Chondrocyte (in vitro differentiated cells): ENCODE measurements at regions not wholly inside any gene's neighbourhood (a gene's known extent, or its start where the extent isn't known, plus 50 kb on each side); places are given as distances from the start of the nearest gene placed in this dataset.
A peak's percentile ranks its signal among the peaks of the same experiment; 100 is the strongest.
"Not testable (repeated sequence)": the region's sequence is repeated elsewhere in the genome, so short reads cannot be mapped to it uniquely, and the experiment has no call there.

ENCODE experiments used
- DNase-seq: peaks from one replicate; pipeline ENCODE4 v3.0.0; 2021; ENCODE audit warnings: mixed read lengths, low spot score
- H3K27ac Mint-ChIP-seq: one replicate; pipeline ENCODE4 v1.8.0; 2021; ENCODE audit warnings: mild to moderate bottlenecking, moderate library complexity, mixed read lengths; ENCODE audit not compliant: unreplicated experiment
- H3K27me3 Mint-ChIP-seq: 2 replicates; pipeline ENCODE4 v1.8.0; 2021; ENCODE audit warnings: low read depth, mixed read lengths
- H3K36me3 Mint-ChIP-seq: 2 replicates; pipeline ENCODE4 v1.8.0; 2021; ENCODE audit warnings: low read depth, mixed read lengths
- H3K4me1 Mint-ChIP-seq: 2 replicates; pipeline ENCODE4 v1.8.0; 2021; ENCODE audit warnings: low read depth, mild to moderate bottlenecking, mixed read lengths
- H3K4me3 Mint-ChIP-seq: one replicate; pipeline ENCODE4 v1.8.0; 2021; ENCODE audit warnings: mild to moderate bottlenecking, moderate library complexity, mixed read lengths; ENCODE audit not compliant: unreplicated experiment
- H3K9me3 Mint-ChIP-seq: 2 replicates; pipeline ENCODE4 v1.8.0; 2021; ENCODE audit warnings: low read depth, mixed read lengths
- TF ChIP-seq, protein P1 (sequence below): fragments of 200-600 bp; sonication (generic); IDR thresholded peaks from 2 replicates; pipeline ENCODE4 v1.5.0; 2021; ENCODE audit warnings: antibody characterized with exemption, mild to moderate bottlenecking, moderate library complexity

- H3K4me1 Mint-ChIP-seq, result peaks cover 13% of the 10 kb centered on the region
- H3K4me3 Mint-ChIP-seq, result no peak overlapping the region
- no peaks in the 10 kb centered on the region for H3K9me3 Mint-ChIP-seq
- TF ChIP-seq, protein P1, sequence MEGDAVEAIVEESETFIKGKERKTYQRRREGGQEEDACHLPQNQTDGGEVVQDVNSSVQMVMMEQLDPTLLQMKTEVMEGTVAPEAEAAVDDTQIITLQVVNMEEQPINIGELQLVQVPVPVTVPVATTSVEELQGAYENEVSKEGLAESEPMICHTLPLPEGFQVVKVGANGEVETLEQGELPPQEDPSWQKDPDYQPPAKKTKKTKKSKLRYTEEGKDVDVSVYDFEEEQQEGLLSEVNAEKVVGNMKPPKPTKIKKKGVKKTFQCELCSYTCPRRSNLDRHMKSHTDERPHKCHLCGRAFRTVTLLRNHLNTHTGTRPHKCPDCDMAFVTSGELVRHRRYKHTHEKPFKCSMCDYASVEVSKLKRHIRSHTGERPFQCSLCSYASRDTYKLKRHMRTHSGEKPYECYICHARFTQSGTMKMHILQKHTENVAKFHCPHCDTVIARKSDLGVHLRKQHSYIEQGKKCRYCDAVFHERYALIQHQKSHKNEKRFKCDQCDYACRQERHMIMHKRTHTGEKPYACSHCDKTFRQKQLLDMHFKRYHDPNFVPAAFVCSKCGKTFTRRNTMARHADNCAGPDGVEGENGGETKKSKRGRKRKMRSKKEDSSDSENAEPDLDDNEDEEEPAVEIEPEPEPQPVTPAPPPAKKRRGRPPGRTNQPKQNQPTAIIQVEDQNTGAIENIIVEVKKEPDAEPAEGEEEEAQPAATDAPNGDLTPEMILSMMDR, result no peak
- peak; percentile 74 for DNase-seq
- H3K36me3 Mint-ChIP-seq, result no peaks in the 10 kb centered on the region
- peaks cover 50% of the 10 kb centered on the region for H3K27me3 Mint-ChIP-seq
- no peak overlapping the region for H3K27ac Mint-ChIP-seq
Measured at GRCh38 chr10:131822692-131823245, 78.0 kb upstream of the PPP2R2D start.

GRCh38 chr10:131823601-131824099 is 77.2 kb upstream of the PPP2R2D start:
- Mint-ChIP-seq H3K27me3 (peaks cover 43% of the 10 kb centered on the region), H3K4me1 (peaks cover 13% of the 10 kb centered on the region)
- H3K4me3 Mint-ChIP-seq, H3K9me3 Mint-ChIP-seq, H3K27ac Mint-ChIP-seq, H3K36me3 Mint-ChIP-seq, DNase-seq: not testable (repeated sequence)

GRCh38 chr10:131824371-131825149 is 76.2 kb upstream of the PPP2R2D start:
- TF ChIP-seq, protein P1, result no peak
- no peak overlapping the region for H3K4me3 Mint-ChIP-seq
- no peak overlapping the region for H3K27ac Mint-ChIP-seq
- peaks cover 13% of the 10 kb centered on the region for H3K4me1 Mint-ChIP-seq
- H3K36me3 Mint-ChIP-seq, result no peaks in the 10 kb centered on the region
- H3K27me3 Mint-ChIP-seq, result peaks cover 37% of the 10 kb centered on the region
- peaks cover 5% of the 10 kb centered on the region for H3K9me3 Mint-ChIP-seq
- peak; percentile 85 for DNase-seq

DNA sequence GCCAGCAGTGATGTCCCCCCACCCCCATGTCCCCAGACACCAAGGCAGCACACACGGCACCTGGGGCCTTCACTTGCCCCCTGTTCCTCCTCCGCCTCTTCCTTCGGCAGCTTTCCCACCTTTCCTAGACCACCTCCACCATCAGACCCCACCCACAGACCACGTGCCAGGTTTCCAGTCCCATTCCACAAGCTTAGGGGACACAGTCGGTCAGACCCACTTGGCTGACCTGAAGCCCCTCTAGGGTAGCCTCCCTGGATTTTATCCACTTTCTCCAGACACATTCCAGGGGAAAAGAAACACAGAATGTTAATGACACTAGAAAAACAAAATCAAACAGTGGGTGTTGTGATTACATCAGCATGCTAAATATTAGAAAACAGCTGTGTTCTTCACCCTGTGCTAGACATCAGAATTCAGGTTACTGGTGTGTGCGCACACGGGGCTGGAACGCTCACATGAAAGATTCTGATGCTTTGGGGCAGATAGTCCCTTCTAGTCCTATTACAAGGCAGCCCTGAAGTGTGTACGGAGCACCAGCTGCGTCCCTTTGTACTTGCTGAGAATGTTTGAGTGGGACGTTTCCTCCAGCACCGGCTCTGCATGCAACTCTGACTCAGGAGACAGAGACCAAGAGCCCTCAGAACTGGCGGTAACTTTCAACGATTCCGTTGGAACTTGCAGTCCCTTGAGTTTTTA is 75.5 kb upstream of the PPP2R2D start:
- Mint-ChIP-seq H3K36me3 (no peaks in the 10 kb centered on the region), H3K27me3 (peaks cover 34% of the 10 kb centered on the region), H3K4me3 (no peak overlapping the region), H3K27ac (no peak overlapping the region), H3K4me1 (peaks cover 13% of the 10 kb centered on the region), H3K9me3 (peaks cover 5% of the 10 kb centered on the region)
- no peak for DNase-seq
- TF ChIP-seq, protein P1, result no peak

DNA sequence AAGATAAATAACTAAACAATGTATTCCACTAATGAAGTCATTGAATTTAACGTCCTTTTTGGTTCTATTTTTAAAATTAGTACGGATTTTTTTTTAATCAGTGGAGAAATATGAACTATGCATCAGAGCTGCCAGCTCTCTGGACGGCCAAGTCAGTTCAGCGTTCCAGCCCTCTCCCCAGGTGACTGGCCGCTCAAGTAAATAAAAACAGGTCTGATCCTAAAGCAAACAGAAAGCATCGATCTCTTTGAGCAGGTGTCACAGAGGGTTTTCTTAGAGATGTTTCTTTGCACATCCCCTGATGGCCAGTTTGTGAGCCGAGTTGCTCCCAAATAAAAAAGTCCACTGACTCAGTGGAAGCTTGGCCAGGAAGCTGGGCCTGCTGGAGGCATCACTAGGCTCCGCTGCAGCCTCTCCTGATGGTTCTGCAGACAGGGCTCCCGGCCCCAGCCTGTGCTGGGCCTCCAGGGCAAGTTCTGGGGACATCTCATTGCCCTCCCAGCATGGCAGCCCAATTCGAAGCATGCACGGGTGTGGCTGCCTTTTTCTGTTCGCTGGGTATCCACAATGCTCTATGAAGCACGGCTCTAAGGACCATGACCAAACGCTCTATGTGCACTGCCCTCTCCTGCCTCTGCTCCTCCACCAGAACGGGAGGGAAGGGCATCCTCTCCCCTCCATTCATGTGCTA is 74.7 kb upstream of the PPP2R2D start:
- Mint-ChIP-seq H3K36me3 (no peaks in the 10 kb centered on the region), H3K27me3 (peaks cover 28% of the 10 kb centered on the region), H3K4me1 (peaks cover 13% of the 10 kb centered on the region), H3K4me3 (no peak overlapping the region), H3K27ac (no peak overlapping the region), H3K9me3 (peaks cover 5% of the 10 kb centered on the region)
- TF ChIP-seq, protein P1, result no peak
- DNase-seq, result peak; percentile 55
